GM23338 (cell line): ENCODE measurements at regions not wholly inside any gene's neighbourhood (a gene's known extent, or its start where the extent isn't known, plus 50 kb on each side); places are given as distances from the start of the nearest gene placed in this dataset.

Source experiments
- ATAC-seq: fragments of 200-7000 bp; cut with Tn5 transposase; 3 replicates; pipeline ENCODE4 v1.9.1; 2020
- DNase-seq: peaks from one replicate; pipeline ENCODE4 v3.0.0-alpha.2; 2015; ENCODE audit warnings: low spot score
- H2AFZ ChIP-seq: fragments of 200-600 bp; sonication (generic); 2 replicates; pipeline ENCODE4 v1.8.0; 2016; ENCODE audit warnings: antibody characterized with exemption, mild to moderate bottlenecking, moderate library complexity
- H3F3A ChIP-seq: fragments of 200-600 bp; sonication (generic); replicated peaks from 2 replicates; pipeline ENCODE4 v1.8.0; 2017; ENCODE audit warnings: antibody characterized with exemption, mixed run types, low read depth
- H3K27ac ChIP-seq: fragments of 200-600 bp; sonication (generic); 2 replicates; pipeline ENCODE4 v1.6.1; 2016; ENCODE audit warnings: low read depth
- H3K27me3 ChIP-seq: fragments of 200-600 bp; sonication (generic); 2 replicates; pipeline ENCODE4 v1.8.0; 2016; ENCODE audit warnings: mild to moderate bottlenecking, mixed run types, moderate library complexity; ENCODE audit not compliant: insufficient read depth
- H3K36me3 ChIP-seq: fragments of 200-600 bp; sonication (generic); 2 replicates; pipeline ENCODE4 v1.8.0; 2016; ENCODE audit warnings: mild to moderate bottlenecking; ENCODE audit not compliant: insufficient read depth
- H3K4me1 ChIP-seq: fragments of 200-600 bp; sonication (generic); 2 replicates; pipeline ENCODE4 v1.8.0; 2016; ENCODE audit warnings: mild to moderate bottlenecking, moderate library complexity; ENCODE audit not compliant: insufficient read depth
- H3K4me2 ChIP-seq: fragments of 200-600 bp; sonication (generic); 2 replicates; pipeline ENCODE4 v1.7.1; 2017; ENCODE audit warnings: mixed run types
- H3K4me3 ChIP-seq: fragments of 200-600 bp; sonication (generic); 2 replicates; pipeline ENCODE4 v1.6.1; 2016; ENCODE audit warnings: mixed run types
- H3K79me2 ChIP-seq: fragments of 200-600 bp; sonication (generic); replicated peaks from 2 replicates; pipeline ENCODE4 v1.8.0; 2017; ENCODE audit warnings: mild to moderate bottlenecking; ENCODE audit not compliant: insufficient read depth
- H3K9me2 ChIP-seq: fragments of 200-600 bp; sonication (generic); 2 replicates; pipeline ENCODE4 v1.8.0; 2017; ENCODE audit not compliant: insufficient read depth
- H4K20me1 ChIP-seq: fragments of 200-600 bp; sonication (generic); replicated peaks from 2 replicates; pipeline ENCODE4 v1.8.0; 2017; ENCODE audit warnings: mild to moderate bottlenecking; ENCODE audit not compliant: insufficient read depth
- H3K27ac Mint-ChIP-seq: 2 replicates; pipeline ENCODE4 v1.8.0; 2020; ENCODE audit warnings: inconsistent platforms, mild to moderate bottlenecking, moderate library complexity, mixed read lengths
- H3K27me3 Mint-ChIP-seq: 3 replicates; pipeline ENCODE4 v1.8.0; 2022; ENCODE audit warnings: low read depth, mild to moderate bottlenecking, moderate library complexity, mixed read lengths, inconsistent platforms; ENCODE audit not compliant: insufficient read depth, poor library complexity
- H3K36me3 Mint-ChIP-seq: 3 replicates; pipeline ENCODE4 v1.8.0; 2021; ENCODE audit warnings: low read depth, mild to moderate bottlenecking, inconsistent platforms, moderate library complexity, mixed read lengths
- H3K4me1 Mint-ChIP-seq: 3 replicates; pipeline ENCODE4 v1.8.0; 2020; ENCODE audit warnings: mild to moderate bottlenecking, inconsistent platforms, mixed read lengths
- H3K4me3 Mint-ChIP-seq: 3 replicates; pipeline ENCODE4 v1.8.0; 2021; ENCODE audit warnings: moderate library complexity, mild to moderate bottlenecking, inconsistent platforms, mixed read lengths
- H3K9me3 Mint-ChIP-seq: 3 replicates; pipeline ENCODE4 v1.8.0; 2020; ENCODE audit warnings: moderate library complexity, mild to moderate bottlenecking, inconsistent platforms, mixed read lengths
- CREB1 ChIP-seq: fragments of 250-450 bp; sonication (Bioruptor Pico); IDR thresholded peaks from 2 replicates; pipeline ENCODE4 v1.5.0; 2020; ENCODE audit warnings: low read depth, mild to moderate bottlenecking, moderate library complexity
- CTCF ChIP-seq, 2 experiments: fragments of 200-600 bp in 1 of 2; sonication (generic) in 1 of 2; conservative IDR thresholded peaks; 2 replicates each; pipeline versions ENCODE4 v1.5.1 to v1.6.1; 2016 to 2017; ENCODE audit warnings: antibody characterized with exemption in 2 of 2, low read depth in 2 of 2, mild to moderate bottlenecking in 2 of 2, moderate library complexity in 1 of 2
- ETS1 ChIP-seq: IDR thresholded peaks from 2 replicates; pipeline ENCODE4 v1.6.1; 2016; ENCODE audit warnings: antibody characterized with exemption
- EZH2 ChIP-seq: fragments of 200-600 bp; sonication (generic); IDR thresholded peaks from one replicate; pipeline ENCODE4 v1.8.0; 2017; ENCODE audit warnings: antibody characterized with exemption, mild to moderate bottlenecking, low read depth; ENCODE audit not compliant: unreplicated experiment
- EZH2phosphoT487 ChIP-seq: fragments of 200-600 bp; sonication (generic); IDR thresholded peaks from one replicate; pipeline ENCODE4 v1.8.1; 2018; ENCODE audit warnings: antibody characterized with exemption; ENCODE audit not compliant: unreplicated experiment
- JUNB ChIP-seq: IDR thresholded peaks from one replicate; pipeline ENCODE4 v1.6.1; 2016; ENCODE audit warnings: antibody characterized with exemption; ENCODE audit not compliant: unreplicated experiment
- NANOG ChIP-seq: IDR thresholded peaks from 2 replicates; pipeline ENCODE4 v1.6.1; 2016; ENCODE audit warnings: antibody characterized with exemption, borderline replicate concordance
- POLR2AphosphoS5 ChIP-seq: IDR thresholded peaks from 2 replicates; pipeline ENCODE4 v1.6.1; 2016; ENCODE audit warnings: antibody characterized with exemption, low read depth
- REST ChIP-seq: IDR thresholded peaks from one replicate; pipeline ENCODE4 v1.6.1; 2018; ENCODE audit warnings: antibody characterized with exemption; ENCODE audit not compliant: unreplicated experiment
- STAT1 ChIP-seq: IDR thresholded peaks from one replicate; pipeline ENCODE4 v1.6.1; 2016; ENCODE audit warnings: antibody characterized with exemption; ENCODE audit not compliant: unreplicated experiment
- ZNF114 ChIP-seq: fragments of 250-450 bp; sonication (Bioruptor Pico); IDR thresholded peaks from 2 replicates; pipeline ENCODE4 v1.5.0; 2020; ENCODE audit warnings: mild to moderate bottlenecking, moderate library complexity
- ZNF331 ChIP-seq: fragments of 250-450 bp; sonication (Bioruptor Pico); IDR thresholded peaks from 2 replicates; pipeline ENCODE4 v1.5.0; 2020; ENCODE audit warnings: low read depth, mild to moderate bottlenecking, moderate library complexity

- no peak for TF ChIP-seq ZNF331 (CRISPR knock-in tag)
- TF ChIP-seq ETS1, result no peak
- TF ChIP-seq EZH2, result no peak
- TF ChIP-seq CTCF (conservative IDR thresholded peaks at IDR 0.05; ENCODE audit: low read depth in 2 of 2), result no peak
- TF ChIP-seq NANOG, result no peak
- no peak for TF ChIP-seq STAT1
- TF ChIP-seq JUNB, result no peak
- no peak for TF ChIP-seq EZH2phosphoT487
Observed at GRCh38 chr1:221923929-221924598, 182.2 kb upstream of the DUSP10 start (continued).

GRCh38 chr1:221921936-221922335 is 180.0 kb upstream of the DUSP10 start:
- no peak overlapping the region for H3K4me3 ChIP-seq
- H3K9me2 ChIP-seq, result 0 out of 2 replicates have a peak, but pooled peaks cover under 1% of the 10 kb centered on the region
- Mint-ChIP-seq H3K36me3 (no peaks in the 10 kb centered on the region), H3K4me3 (no peak overlapping the region), H3K27me3 (no peaks in the 10 kb centered on the region), H3K27ac (no peak overlapping the region), H3K9me3 (no peaks in the 10 kb centered on the region), H3K4me1 (no peaks in the 10 kb centered on the region)
- no peaks in the 10 kb centered on the region for H3K79me2 ChIP-seq
- no peaks in the 10 kb centered on the region for H3K36me3 ChIP-seq
- H3K4me1 ChIP-seq, result no peaks in the 10 kb centered on the region
- no peak overlapping the region for H3K27ac ChIP-seq
- H3K4me2 ChIP-seq, result no peak overlapping the region
- DNase-seq (no peak), ATAC-seq (no peak)
- H4K20me1 ChIP-seq, result no peaks in the 10 kb centered on the region
- no peaks in the 10 kb centered on the region for H3F3A ChIP-seq
- H2AFZ ChIP-seq, result no peak overlapping the region
- no peaks in the 10 kb centered on the region for H3K27me3 ChIP-seq
- TF ChIP-seq POLR2AphosphoS5, result no peak
- no peak for TF ChIP-seq JUNB
- TF ChIP-seq ZNF114 (CRISPR knock-in tag), result no peak
- no peak for TF ChIP-seq CREB1
- TF ChIP-seq ETS1, result no peak
- TF ChIP-seq REST, result no peak
- no peak for TF ChIP-seq EZH2
- no peak for TF ChIP-seq CTCF (conservative IDR thresholded peaks at IDR 0.05; ENCODE audit: low read depth in 2 of 2)
- TF ChIP-seq ZNF331 (CRISPR knock-in tag), result no peak
- TF ChIP-seq NANOG, result no peak
- no peak for TF ChIP-seq EZH2phosphoT487
- no peak for TF ChIP-seq STAT1
